HCT116 (cell line): ENCODE measurements at regions not wholly inside any gene's neighbourhood (a gene's known extent, or its start where the extent isn't known, plus 50 kb on each side); places are given as distances from the start of the nearest gene placed in this dataset.

Experiments used
- ATAC-seq: fragments of 200-7000 bp; cut with Tn5 transposase; 2 replicates; pipeline ENCODE4 v1.9.1; 2020; ENCODE audit warnings: mild to moderate bottlenecking, moderate library complexity
- BruUV-seq: library from RNA; stranded (reverse); fragments of 400-500 nt; replicated peaks from 2 replicates; lab custom pipeline; 2021; lab: Mats Ljungman, UMichigan
- CTCF ChIA-PET: fragments of 300-600 bp; sonication (Branson Sonifier 250); formaldehyde crosslinking; loops from one replicate; lab custom pipeline; 2021; ENCODE audit warnings: antibody characterized with exemption; lab: Charles Lee
- POLR2A ChIA-PET: fragments of 300-600, 350-600 bp; sonication (Branson Sonifier 250); formaldehyde crosslinking; loops from one replicate; lab custom pipeline; 2021; ENCODE audit warnings: antibody characterized with exemption; lab: Charles Lee
- RAD21 ChIA-PET, 2 experiments: fragments of 300-600 bp; sonication (Branson Sonifier 250); formaldehyde crosslinking; loops; one replicate each; lab custom pipeline; 2023; ENCODE audit warnings: low total read pairs in 2 of 2; ENCODE audit not compliant: uncharacterized antibody in 2 of 2, unreplicated experiment in 2 of 2, low non-redundant PET in 1 of 2; lab: Charles Lee
- DNase-seq: peaks from one replicate; pipeline ENCODE4 v3.0.0-alpha.2; 2010; ENCODE audit warnings: low read depth, low spot score
- H2AFZ ChIP-seq: fragments of 200-600 bp; shearing (Covaris generic), sonication (generic); 2 replicates; pipeline ENCODE4 v1.6.1; 2017; ENCODE audit warnings: low read depth, mixed run types, mixed read lengths, antibody characterized with exemption, low read length; ENCODE audit not compliant: poor library complexity, severe bottlenecking
- H3K27ac ChIP-seq: 2 replicates; pipeline ENCODE4 v1.5.1; 2012; ENCODE audit warnings: low read depth, low read length
- H3K27me3 ChIP-seq: fragments of 200-600 bp; sonication (generic); 2 replicates; pipeline ENCODE4 v1.6.1; 2016; ENCODE audit warnings: mixed run types, low read length, mixed read lengths; ENCODE audit not compliant: insufficient read depth
- H3K36me3 ChIP-seq, 2 experiments: fragments of 200-500 bp in 1 of 2; fragments of 200-600 bp in 1 of 2; sonication (Bioruptor generic) in 1 of 2; sonication (generic) in 1 of 2; 2 replicates each; pipeline versions ENCODE4 v1.5.1 to v1.6.1; 2014 to 2016; ENCODE audit warnings: low read length in 2 of 2, inconsistent platforms in 1 of 2, mixed read lengths in 1 of 2, mixed run types in 1 of 2; ENCODE audit not compliant: insufficient read depth in 2 of 2, control insufficient read depth in 1 of 2
- H3K4me1 ChIP-seq, 2 experiments: fragments of 200-600 bp in 1 of 2; sonication (generic) in 1 of 2; 2 replicates each; pipeline versions ENCODE4 v1.5.1 to v1.6.1; 2012 to 2017; ENCODE audit warnings: low read length in 2 of 2, inconsistent platforms in 1 of 2, mild to moderate bottlenecking in 1 of 2, mixed read lengths in 1 of 2, mixed run types in 1 of 2, moderate library complexity in 1 of 2; ENCODE audit not compliant: insufficient read depth in 2 of 2, control insufficient read depth in 1 of 2
- H3K4me2 ChIP-seq: fragments of 200-600 bp; sonication (generic); 2 replicates; pipeline ENCODE4 v1.6.1; 2017; ENCODE audit warnings: mixed run types, low read length, mixed read lengths
- H3K4me3 ChIP-seq, 2 experiments: fragments of 200-600 bp in 1 of 2; sonication (generic) in 1 of 2; replicated peaks in 1 of 2; 2 replicates each; pipeline ENCODE4 v1.5.1; 2011 to 2016; ENCODE audit warnings: low read length in 2 of 2, control low read depth in 1 of 2, low read depth in 1 of 2, mild to moderate bottlenecking in 1 of 2, mixed read lengths in 1 of 2, mixed run types in 1 of 2
- H3K79me2 ChIP-seq: fragments of 200-600 bp; sonication (generic); 2 replicates; pipeline ENCODE4 v1.6.1; 2017; ENCODE audit warnings: mild to moderate bottlenecking, mixed run types, low read length, moderate library complexity, mixed read lengths; ENCODE audit not compliant: insufficient read depth
- H3K9ac ChIP-seq: fragments of 200-600 bp; sonication (generic); 2 replicates; pipeline ENCODE4 v1.6.1; 2016; ENCODE audit warnings: low read length, mixed read lengths
- H3K9me2 ChIP-seq: fragments of 200-600 bp; sonication (generic), shearing (Covaris generic); 2 replicates; pipeline ENCODE4 v1.6.1; 2017; ENCODE audit warnings: mixed run types, mild to moderate bottlenecking, moderate library complexity; ENCODE audit not compliant: insufficient read depth
- H3K9me3 ChIP-seq, 2 experiments: fragments of 200-500 bp in 1 of 2; fragments of 200-600 bp in 1 of 2; sonication (Bioruptor generic) in 1 of 2; sonication (generic) in 1 of 2; 2 replicates each; pipeline ENCODE4 v1.6.1; 2014 to 2017; ENCODE audit warnings: low read length in 2 of 2, mixed read lengths in 2 of 2, inconsistent platforms in 1 of 2, low read depth in 1 of 2, mild to moderate bottlenecking in 1 of 2, mixed run types in 1 of 2, moderate library complexity in 1 of 2; ENCODE audit not compliant: control insufficient read depth in 1 of 2, insufficient read depth in 1 of 2
- H4K20me1 ChIP-seq: fragments of 200-600 bp; sonication (generic), shearing (Covaris generic); 2 replicates; pipeline ENCODE4 v1.6.1; 2017; ENCODE audit warnings: mixed run types, mild to moderate bottlenecking, moderate library complexity; ENCODE audit not compliant: insufficient read depth
- CEBPB ChIP-seq: IDR thresholded peaks from 2 replicates; pipeline ENCODE4 v1.6.1; 2012; ENCODE audit warnings: low read depth
- CTCF ChIP-seq, 3 experiments: fragments of 200-600 bp in 1 of 3; sonication (generic) in 1 of 3; IDR thresholded peaks in 2 of 3; conservative IDR thresholded peaks in 1 of 3; 2 replicates each; pipeline ENCODE4 v1.5.1; 2012 to 2017; ENCODE audit warnings: low read depth in 2 of 3, low read length in 2 of 3, antibody characterized with exemption in 1 of 3, borderline replicate concordance in 1 of 3, control low read depth in 1 of 3, mild to moderate bottlenecking in 1 of 3, mixed read lengths in 1 of 3, mixed run types in 1 of 3, moderate library complexity in 1 of 3; ENCODE audit not compliant: insufficient read depth in 1 of 3
- EGR1 ChIP-seq: IDR thresholded peaks from 2 replicates; pipeline ENCODE4 v1.6.1; 2012; ENCODE audit warnings: low read depth
- ELF1 ChIP-seq: IDR thresholded peaks from 2 replicates; pipeline ENCODE4 v1.6.1; 2012; ENCODE audit warnings: low read depth, borderline replicate concordance
- EZH2phosphoT487 ChIP-seq: fragments of 200-600 bp; IDR thresholded peaks from 2 replicates; pipeline ENCODE4 v1.6.1; 2018; ENCODE audit warnings: antibody characterized with exemption, borderline replicate concordance
- JUND ChIP-seq: IDR thresholded peaks from 2 replicates; pipeline ENCODE4 v1.6.1; 2012
- MAX ChIP-seq: IDR thresholded peaks from 2 replicates; pipeline ENCODE4 v1.6.1; 2012
- RAD21 ChIP-seq: IDR thresholded peaks from 2 replicates; pipeline ENCODE4 v1.6.1; 2012; ENCODE audit warnings: low read depth, mild to moderate bottlenecking
- SIN3A ChIP-seq: IDR thresholded peaks from 2 replicates; pipeline ENCODE4 v1.6.1; 2012; ENCODE audit warnings: low read depth
- SP1 ChIP-seq: IDR thresholded peaks from 2 replicates; pipeline ENCODE4 v1.6.1; 2012; ENCODE audit warnings: low read depth
- TCF7L2 ChIP-seq: IDR thresholded peaks from 2 replicates; pipeline ENCODE4 v1.7.0; 2011; ENCODE audit warnings: borderline replicate concordance, inconsistent platforms; ENCODE audit not compliant: insufficient read depth, insufficient read length; ENCODE audit errors: extremely low read depth
- ZBTB33 ChIP-seq: IDR thresholded peaks from 2 replicates; pipeline ENCODE4 v1.6.1; 2011; ENCODE audit warnings: mild to moderate bottlenecking, low read length, moderate library complexity; ENCODE audit not compliant: insufficient replicate concordance; ENCODE audit errors: extremely low read depth
- ZFX ChIP-seq: fragments of 450-650 bp; IDR thresholded peaks from 2 replicates; pipeline ENCODE4 v1.6.1; 2017
- ZNF274 ChIP-seq: fragments of 200-500 bp; sonication (Bioruptor generic); IDR thresholded peaks from 2 replicates; pipeline ENCODE4 v1.6.1; 2014; ENCODE audit warnings: mild to moderate bottlenecking, low read depth, low read length, inconsistent platforms
- intact Hi-C: fragments of 100-400 bp; cut with micrococcal nuclease; formaldehyde crosslinking; loops from 2 replicates; pipeline ENCODE4 v1.10.0; 2022

- Histone ChIP-seq H3K27me3 (peaks cover 14% of the 10 kb centered on the region; the same call in 1 of the 2 replicates), H3K9me3 (no peaks in the 10 kb centered on the region), H3K4me1 (no peaks in the 10 kb centered on the region), H3K4me3 (no peak overlapping the region), H3K27ac (no peak overlapping the region), H2AFZ (no peak overlapping the region), H3K9ac (no peak overlapping the region), H3K9me2 (no peaks in the 10 kb centered on the region), H3K79me2 (no peaks in the 10 kb centered on the region), H4K20me1 (no peaks in the 10 kb centered on the region), H3K36me3 (no peaks in the 10 kb centered on the region), H3K4me2 (no peak overlapping the region)
- TF ChIP-seq RAD21 (no peak), EZH2phosphoT487 (no peak), SP1 (no peak), ZBTB33 (no peak), ZNF274 (no peak), ELF1 (no peak), JUND (no peak), EGR1 (no peak)
- ChIA-PET RAD21 (no interaction called here), CTCF (no interaction called here), POLR2A (no interaction called here)
- BruUV-seq = no TSS peak
- DNase-seq = no peak
- intact Hi-C loops = no loop called here
- ATAC-seq = no peak
These were observed 83.4 kb upstream of the RARB start for GRCh38 chr3:25344670-25345069.

- Histone ChIP-seq H3K4me1 (no peaks in the 10 kb centered on the region), H3K4me3 (no peak overlapping the region), H3K4me2 (no peak overlapping the region), H3K27ac (no peak overlapping the region), H4K20me1 (no peaks in the 10 kb centered on the region; the same call in 1 of the 2 replicates), H3K9me3 (no peaks in the 10 kb centered on the region), H2AFZ (no peak overlapping the region), H3K9ac (no peak overlapping the region), H3K9me2 (no peaks in the 10 kb centered on the region), H3K27me3 (peaks cover 6% of the 10 kb centered on the region; the same call in 1 of the 2 replicates), H3K36me3 (no peaks in the 10 kb centered on the region), H3K79me2 (no peaks in the 10 kb centered on the region)
- intact Hi-C loops = no loop called here
- ATAC-seq (no peak), DNase-seq (no peak)
- ChIA-PET CTCF (no interaction called here), POLR2A (no interaction called here), RAD21 (no interaction called here)
- no TSS peak for BruUV-seq
- TF ChIP-seq ZBTB33 (no peak), CTCF (IDR thresholded peaks at IDR 0.05 in 2 of 3, conservative IDR thresholded peaks at IDR 0.05 in 1 of 3; ENCODE audit: borderline replicate concordance in 1 of 3, insufficient read depth in 1 of 3, low read depth in 2 of 3, low read length in 2 of 3) (no peak), SIN3A (no peak), EGR1 (no peak), TCF7L2 (no peak), ZFX (no peak), ELF1 (no peak), ZNF274 (no peak), MAX (no peak), CEBPB (no peak)
These were observed 79.0 kb upstream of the RARB start for GRCh38 chr3:25349095-25349494.
